BJ (cell line): ENCODE measurements at regions not wholly inside any gene's neighbourhood (a gene's known extent, or its start where the extent isn't known, plus 50 kb on each side); places are given as distances from the start of the nearest gene placed in this dataset.
"Not testable (repeated sequence)": the region's sequence is repeated elsewhere in the genome, so short reads cannot be mapped to it uniquely, and the experiment has no call there.

Experiments
- CTCF ChIA-PET: fragments of 350-600 bp; formaldehyde crosslinking; extraction: SDS; loops from one replicate; lab custom pipeline; 2021; ENCODE audit warnings: antibody characterized with exemption, inconsistent platforms; lab: Yijun Ruan, JAX
- POLR2A ChIA-PET: fragments of 300-600 bp; sonication (Branson Sonifier 250); formaldehyde crosslinking; extraction: SDS; loops from one replicate; lab custom pipeline; 2021; ENCODE audit warnings: antibody characterized with exemption; lab: Charles Lee
- DNase-seq: peaks from one replicate; pipeline ENCODE4 v3.0.0-alpha.2; 2011; ENCODE audit warnings: low read depth
- H3K27me3 ChIP-seq: 2 replicates; pipeline ENCODE4 v1.6.0; 2011; ENCODE audit warnings: low read length; ENCODE audit not compliant: control insufficient read depth, insufficient read depth
- H3K36me3 ChIP-seq: 2 replicates; pipeline ENCODE4 v1.5.1; 2011; ENCODE audit warnings: low read length; ENCODE audit not compliant: control insufficient read depth, insufficient read depth
- H3K4me3 ChIP-seq: 2 replicates; pipeline ENCODE4 v1.5.1; 2011; ENCODE audit warnings: low read depth, mild to moderate bottlenecking, control low read depth, low read length
- CTCF ChIP-seq: IDR thresholded peaks from 2 replicates; pipeline ENCODE4 v1.5.1; 2011; ENCODE audit warnings: low read depth, mild to moderate bottlenecking, control low read depth, inconsistent platforms, low read length, moderate library complexity; ENCODE audit not compliant: insufficient read depth

- Histone ChIP-seq H3K36me3 (no peaks in the 10 kb centered on the region), H3K4me3 (no peak overlapping the region), H3K27me3 (no peaks in the 10 kb centered on the region)
- DNase-seq: no peak
- ChIA-PET POLR2A (no interaction called here), CTCF (no interaction called here)
- no peak for TF ChIP-seq CTCF
Observed at GRCh38 chr5:44532981-44533380, 143.8 kb upstream of the FGF10 start.

DNA sequence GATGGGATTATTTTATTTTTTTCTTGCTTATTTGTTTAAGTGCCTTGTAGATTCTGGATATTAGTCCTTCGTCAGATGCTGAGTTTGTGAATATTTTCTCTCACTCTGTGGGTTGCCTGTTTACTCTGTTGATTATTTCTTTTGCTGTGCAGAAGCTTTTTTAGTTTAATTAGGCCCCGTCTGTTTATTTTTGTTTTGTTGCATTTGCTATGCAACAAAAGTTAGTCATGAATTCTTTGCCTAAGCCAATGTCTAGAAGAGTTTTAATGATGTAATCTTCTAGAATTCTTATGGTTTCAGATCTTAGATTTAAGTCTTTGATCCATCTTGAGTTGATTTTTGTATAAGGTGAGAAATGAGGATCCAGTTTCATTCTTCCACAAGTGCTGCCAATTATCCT is 142.5 kb upstream of the FGF10 start:
- CTCF ChIA-PET: interaction anchor here (0.7 kb wide), 1 partner anchor 89 kb away, joined by 3 read pairs; no protein-coding TSS in a partner anchor
- H3K27me3 ChIP-seq, DNase-seq, H3K36me3 ChIP-seq, POLR2A ChIA-PET, H3K4me3 ChIP-seq: not testable (repeated sequence)

- DNase-seq, POLR2A ChIA-PET, CTCF ChIA-PET, H3K4me3 ChIP-seq, H3K27me3 ChIP-seq, H3K36me3 ChIP-seq: not testable (repeated sequence)
Observed at GRCh38 chr5:44530783-44531182, 141.6 kb upstream of the FGF10 start.

DNA sequence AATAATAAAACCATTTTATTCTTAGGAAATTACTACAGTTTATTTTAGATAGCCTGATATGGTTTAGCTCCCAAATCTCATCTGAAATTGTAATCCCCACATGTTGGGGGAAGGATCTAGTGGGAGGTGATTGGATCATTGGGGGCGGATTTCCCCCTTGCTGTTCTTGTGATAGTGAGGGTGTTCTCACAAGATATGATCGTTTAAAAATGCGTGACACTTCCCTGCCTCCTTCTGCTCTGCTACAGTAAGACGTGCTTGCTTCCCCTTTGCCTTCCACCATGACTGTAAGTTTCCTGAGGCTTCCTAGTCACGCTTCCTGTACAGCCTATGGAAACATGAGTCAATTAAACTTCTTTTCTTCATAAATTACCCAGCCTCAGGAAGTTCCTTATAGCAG is 122.4 kb upstream of the FGF10 start:
- ChIA-PET CTCF (no interaction called here), POLR2A (no interaction called here)
- Histone ChIP-seq H3K4me3 (no peak overlapping the region), H3K36me3 (no peaks in the 10 kb centered on the region), H3K27me3 (no peaks in the 10 kb centered on the region)
- TF ChIP-seq CTCF: no peak
- DNase-seq: no peak

- no peak for TF ChIP-seq CTCF
Observed at GRCh38 chr5:44506561-44506960, 117.3 kb upstream of the FGF10 start.

GRCh38 chr5:44499381-44499780 is 110.2 kb upstream of the FGF10 start:
- no peaks in the 10 kb centered on the region for H3K27me3 ChIP-seq
- no peak overlapping the region for H3K4me3 ChIP-seq
- TF ChIP-seq CTCF: no peak
- H3K36me3 ChIP-seq: no peaks in the 10 kb centered on the region
- DNase-seq: no peak
- CTCF ChIA-PET: no interaction called here
- POLR2A ChIA-PET: no interaction called here

More at GRCh38 chr5:44506561-44506960, 117.3 kb upstream of the FGF10 start:
- Histone ChIP-seq H3K4me3 (no peak overlapping the region), H3K36me3 (no peaks in the 10 kb centered on the region), H3K27me3 (no peaks in the 10 kb centered on the region)
- POLR2A ChIA-PET: no interaction called here
- CTCF ChIA-PET: no interaction called here
- no peak for DNase-seq
